ENCODE measurements at regions not wholly inside any gene's neighbourhood (a gene's known extent, or its start where the extent isn't known, plus 50 kb on each side); places are given as distances from the start of the nearest gene placed in this dataset.

GRCh38 chr2:129605646-129606045, 373.8 kb upstream of the RAB6C start:
- TF ChIP-seq CTCF (IDR thresholded peaks at IDR 0.05; ENCODE audit: low read depth, low read length) (no peak), EZH2phosphoT487 (IDR thresholded peaks at IDR 0.05; ENCODE audit: low read depth) (no peak)
